ENCODE measurements at regions not wholly inside any gene's neighbourhood (a gene's known extent, or its start where the extent isn't known, plus 50 kb on each side); places are given as distances from the start of the nearest gene placed in this dataset.

- TF ChIP-seq, protein P1, sequence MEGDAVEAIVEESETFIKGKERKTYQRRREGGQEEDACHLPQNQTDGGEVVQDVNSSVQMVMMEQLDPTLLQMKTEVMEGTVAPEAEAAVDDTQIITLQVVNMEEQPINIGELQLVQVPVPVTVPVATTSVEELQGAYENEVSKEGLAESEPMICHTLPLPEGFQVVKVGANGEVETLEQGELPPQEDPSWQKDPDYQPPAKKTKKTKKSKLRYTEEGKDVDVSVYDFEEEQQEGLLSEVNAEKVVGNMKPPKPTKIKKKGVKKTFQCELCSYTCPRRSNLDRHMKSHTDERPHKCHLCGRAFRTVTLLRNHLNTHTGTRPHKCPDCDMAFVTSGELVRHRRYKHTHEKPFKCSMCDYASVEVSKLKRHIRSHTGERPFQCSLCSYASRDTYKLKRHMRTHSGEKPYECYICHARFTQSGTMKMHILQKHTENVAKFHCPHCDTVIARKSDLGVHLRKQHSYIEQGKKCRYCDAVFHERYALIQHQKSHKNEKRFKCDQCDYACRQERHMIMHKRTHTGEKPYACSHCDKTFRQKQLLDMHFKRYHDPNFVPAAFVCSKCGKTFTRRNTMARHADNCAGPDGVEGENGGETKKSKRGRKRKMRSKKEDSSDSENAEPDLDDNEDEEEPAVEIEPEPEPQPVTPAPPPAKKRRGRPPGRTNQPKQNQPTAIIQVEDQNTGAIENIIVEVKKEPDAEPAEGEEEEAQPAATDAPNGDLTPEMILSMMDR (IDR thresholded peaks at IDR 0.05; ENCODE audit: low read depth, low read length, poor library complexity, severe bottlenecking): no peak
- TF ChIP-seq EZH2phosphoT487 (IDR thresholded peaks at IDR 0.05; ENCODE audit: borderline replicate concordance, low read length): no peak
Measured at GRCh38 chr2:8251856-8252255, 430.0 kb upstream of the ID2 start.

Data from DOHH2 (cell line).